Neural progenitor cell (in vitro differentiated cells): ENCODE measurements at regions not wholly inside any gene's neighbourhood (a gene's known extent, or its start where the extent isn't known, plus 50 kb on each side); places are given as distances from the start of the nearest gene placed in this dataset.

ENCODE experiments used
- CTCF ChIP-seq: fragments of 200-600 bp; sonication (generic); IDR thresholded peaks from 2 replicates; pipeline ENCODE4 v1.5.1; 2017; ENCODE audit warnings: antibody characterized with exemption, mild to moderate bottlenecking
- EZH2 ChIP-seq: fragments of 200-600 bp; sonication (generic); IDR thresholded peaks from 2 replicates; pipeline ENCODE4 v1.6.1; 2017; ENCODE audit warnings: antibody characterized with exemption, mild to moderate bottlenecking, moderate library complexity

- TF ChIP-seq CTCF (no peak), EZH2 (no peak)
Observed at GRCh38 chr6:19322691-19323485, 514.3 kb upstream of the ID4 start.
